T1000 (cell line): ENCODE measurements at regions not wholly inside any gene's neighbourhood (a gene's known extent, or its start where the extent isn't known, plus 50 kb on each side); places are given as distances from the start of the nearest gene placed in this dataset.

Experiments used
- DNase-seq: peaks from one replicate; lab custom pipeline; 2025; ENCODE audit warnings: mixed read lengths; lab: John Stamatoyannopoulos, UW

DNA sequence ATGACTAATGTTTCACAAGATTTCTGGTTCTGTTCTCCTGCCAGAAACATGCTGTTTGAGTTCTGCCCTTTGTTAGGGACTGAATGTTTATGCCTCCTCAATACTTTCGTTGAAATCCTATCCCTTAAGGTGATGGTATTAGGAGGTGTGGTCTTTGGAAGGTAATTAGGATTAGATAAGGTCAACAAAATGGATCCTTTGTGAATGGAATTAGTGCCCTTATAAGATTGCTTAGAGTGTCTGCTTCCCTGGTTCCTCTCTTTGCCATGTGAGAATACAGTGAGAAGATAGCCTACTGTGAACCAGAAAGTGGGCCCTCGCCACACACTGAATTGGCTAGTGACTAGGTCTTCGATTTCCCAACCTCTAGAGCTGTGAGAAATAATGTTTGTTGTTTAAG, 621.4 kb upstream of the ALCAM start:
- DNase-seq: no peak

DNA sequence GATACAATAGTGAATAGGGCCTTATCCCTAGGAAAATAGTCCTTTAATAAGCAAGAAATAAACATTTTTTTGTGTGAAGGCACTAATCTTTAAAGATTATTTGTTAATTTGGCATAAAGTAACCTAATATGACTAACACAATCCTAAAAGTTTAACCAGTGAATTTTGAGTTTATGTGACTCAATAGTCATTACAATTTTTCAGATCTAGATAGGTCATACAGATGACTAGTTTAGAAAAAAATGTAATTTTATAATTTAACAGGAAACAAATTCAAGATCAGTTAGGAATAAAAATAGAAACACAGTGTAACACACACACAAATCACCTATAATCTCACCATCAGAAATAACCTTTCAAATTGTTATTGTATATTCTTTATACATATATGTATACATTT, 620.7 kb upstream of the ALCAM start:
- DNase-seq: no peak

DNA sequence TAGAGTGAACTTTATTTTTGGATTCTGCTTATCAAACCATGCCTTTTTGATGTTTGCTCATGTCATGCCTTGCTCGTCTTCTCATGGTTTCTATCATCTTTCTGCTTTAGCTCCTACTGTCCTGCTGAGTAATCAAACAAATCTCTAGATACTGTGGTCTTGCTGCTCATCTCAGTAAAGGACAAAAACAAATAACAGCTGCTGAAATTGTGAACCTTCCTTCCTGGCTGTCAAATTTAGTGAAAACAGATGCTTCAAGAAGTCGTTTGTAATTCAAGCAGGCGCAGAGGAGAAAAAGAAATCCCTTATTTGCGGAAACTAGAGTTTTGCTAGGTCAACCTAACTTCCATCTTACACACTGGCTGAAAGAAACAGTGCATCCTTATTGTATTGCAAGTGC, 616.1 kb upstream of the ALCAM start:
- DNase-seq: no peak

DNA sequence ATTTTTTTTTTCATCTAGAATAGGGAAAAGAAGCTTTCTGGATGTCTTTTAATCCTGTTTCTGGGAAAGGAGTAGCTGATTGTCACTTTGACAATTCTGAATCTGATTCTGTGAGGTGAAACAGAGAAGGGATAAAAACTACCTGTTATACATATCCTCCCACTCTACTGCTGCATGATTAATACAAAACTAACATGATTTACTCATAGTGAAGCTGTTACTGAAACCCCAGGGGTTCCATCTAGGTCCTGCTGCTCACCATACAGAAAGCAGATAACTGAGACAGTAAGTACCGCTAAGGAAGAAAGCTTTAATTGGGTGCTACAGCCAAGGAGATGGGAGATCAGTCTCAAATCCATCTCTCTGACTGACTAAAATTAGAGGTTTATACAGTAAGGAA, 610.9 kb upstream of the ALCAM start:
- DNase-seq: no peak

DNA sequence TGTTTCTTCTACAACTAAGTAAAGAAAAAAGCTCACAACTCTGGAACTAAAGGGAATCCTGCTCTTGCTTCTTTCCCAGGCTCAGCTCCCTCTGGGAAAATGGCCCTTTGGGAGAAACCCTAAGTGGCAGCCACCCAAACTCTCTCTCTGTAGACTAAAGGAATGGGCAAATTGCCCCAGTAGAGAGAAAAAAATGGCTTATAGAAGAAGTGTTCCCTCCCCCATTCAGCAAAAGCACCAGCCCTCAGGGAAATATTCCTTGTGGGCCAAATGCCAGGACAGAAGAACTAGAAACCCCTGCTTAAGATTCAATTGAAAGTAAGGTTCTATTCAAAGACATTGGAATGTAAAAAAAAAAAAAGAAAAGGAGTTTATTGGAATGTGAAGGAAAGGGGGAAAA, 603.7 kb upstream of the ALCAM start:
- DNase-seq: no peak

DNA sequence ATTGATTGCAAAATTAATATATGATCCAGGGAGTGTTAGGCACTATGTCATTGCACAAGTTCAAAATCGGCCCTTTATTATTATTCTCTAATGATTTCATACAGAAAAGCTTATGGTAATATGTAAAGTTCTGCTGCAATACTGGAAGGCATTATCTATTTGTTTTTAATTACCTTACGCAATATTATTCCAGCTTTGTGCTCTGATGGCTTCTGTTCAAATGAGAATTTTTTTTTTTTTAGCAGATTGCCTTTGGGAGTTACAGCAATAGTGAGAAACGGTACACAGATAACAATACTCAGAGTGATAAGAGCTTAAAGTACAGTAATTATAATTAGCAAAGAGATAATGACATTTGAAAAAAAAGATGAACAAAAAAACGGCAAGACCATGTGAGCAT, 602.2 kb upstream of the ALCAM start:
- DNase-seq: no peak

DNA sequence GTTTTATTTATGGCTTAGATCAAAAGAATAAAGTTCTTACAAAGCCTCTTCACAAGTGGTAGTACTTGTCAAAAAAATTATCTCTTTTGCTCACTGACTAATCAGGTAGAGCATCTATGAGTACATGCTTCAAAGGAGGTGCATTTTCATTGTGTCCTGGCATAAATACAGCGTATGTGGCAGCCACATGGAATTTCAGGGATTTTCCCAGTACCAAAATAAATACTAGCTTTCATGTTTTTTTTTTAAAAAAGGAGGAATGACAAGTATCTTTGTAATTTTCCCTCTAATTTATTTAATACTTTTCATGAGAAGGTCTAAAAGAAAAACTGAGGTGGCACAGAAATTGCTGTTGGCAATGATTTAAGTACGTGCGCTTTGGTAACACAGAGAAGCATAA, 597.8 kb upstream of the ALCAM start:
- no peak for DNase-seq

DNA sequence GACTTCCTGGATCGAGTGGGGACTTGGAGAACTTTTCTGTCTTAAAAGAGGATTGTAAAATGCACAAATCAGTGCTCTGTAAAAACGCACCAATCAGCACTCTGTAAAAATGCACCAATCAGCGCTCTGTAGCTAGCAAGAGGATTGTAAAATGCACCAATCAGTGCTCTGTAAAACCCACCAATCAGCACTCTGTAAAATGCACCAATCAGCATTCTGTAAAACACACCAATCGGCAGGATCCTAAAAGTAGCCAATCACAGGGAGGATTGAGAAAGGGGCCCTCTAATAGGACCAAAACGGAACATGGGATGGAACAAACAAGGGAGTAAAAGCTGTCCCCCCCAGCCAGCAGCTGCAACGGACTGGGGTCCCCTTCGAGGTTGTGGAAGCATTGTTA, 587.4 kb upstream of the ALCAM start:
- DNase-seq: no peak

DNA sequence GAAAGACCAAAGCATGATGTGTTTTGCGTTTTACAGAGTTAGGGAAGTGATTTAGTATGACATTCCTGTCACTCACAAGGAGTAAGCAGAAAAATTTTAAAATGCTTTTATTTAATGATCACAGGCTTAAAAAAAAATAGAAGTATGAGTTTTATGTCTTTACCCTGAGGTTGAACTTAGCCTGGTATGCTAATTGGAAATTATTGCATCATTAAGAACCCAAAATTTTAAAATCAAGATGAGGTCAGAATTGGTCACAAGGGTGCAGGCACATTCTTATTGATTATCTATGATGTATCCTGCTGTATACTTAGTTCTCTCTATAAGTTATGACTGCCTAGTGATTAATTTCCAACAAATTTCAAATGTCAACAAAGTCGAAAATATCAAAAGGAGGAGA, 585.6 kb upstream of the ALCAM start:
- no peak for DNase-seq

DNA sequence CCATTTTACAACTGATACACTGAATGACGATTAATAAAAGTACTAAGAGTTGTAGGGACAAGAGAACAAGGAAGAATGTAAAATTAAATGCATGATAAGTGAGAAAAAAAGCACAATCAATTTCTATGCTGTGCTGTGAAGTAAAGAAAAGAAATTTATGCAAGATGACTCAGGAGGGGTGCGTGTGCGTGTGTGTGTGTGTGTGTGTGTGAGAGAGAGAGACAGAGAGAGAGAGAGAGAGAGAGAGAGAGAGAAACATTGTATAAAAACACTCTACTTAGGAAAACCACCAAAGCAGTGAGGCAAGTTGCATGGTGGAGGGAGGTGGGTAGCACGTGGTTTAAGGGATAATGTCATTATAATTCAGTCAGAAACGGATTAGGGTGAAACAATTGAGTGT, 580.8 kb upstream of the ALCAM start:
- no peak for DNase-seq

DNA sequence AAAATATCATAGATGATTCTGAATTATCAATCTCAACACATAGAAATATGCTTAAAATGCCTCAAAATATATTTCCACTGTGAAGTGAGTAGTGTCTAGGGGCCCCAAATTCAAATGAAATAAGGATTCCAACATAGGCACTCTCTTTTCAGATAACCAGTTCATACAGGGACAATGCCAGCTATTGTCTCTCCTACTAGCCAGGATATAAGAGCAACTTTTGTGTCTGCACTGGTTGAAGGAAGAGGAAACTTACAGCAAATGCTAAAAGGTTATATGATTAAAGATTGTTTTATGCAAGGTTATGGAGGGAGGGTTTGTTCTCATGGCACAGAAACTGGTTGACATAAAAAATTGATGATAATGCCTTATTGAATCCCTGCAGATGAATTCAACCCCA, 579.4 kb upstream of the ALCAM start:
- no peak for DNase-seq

DNA sequence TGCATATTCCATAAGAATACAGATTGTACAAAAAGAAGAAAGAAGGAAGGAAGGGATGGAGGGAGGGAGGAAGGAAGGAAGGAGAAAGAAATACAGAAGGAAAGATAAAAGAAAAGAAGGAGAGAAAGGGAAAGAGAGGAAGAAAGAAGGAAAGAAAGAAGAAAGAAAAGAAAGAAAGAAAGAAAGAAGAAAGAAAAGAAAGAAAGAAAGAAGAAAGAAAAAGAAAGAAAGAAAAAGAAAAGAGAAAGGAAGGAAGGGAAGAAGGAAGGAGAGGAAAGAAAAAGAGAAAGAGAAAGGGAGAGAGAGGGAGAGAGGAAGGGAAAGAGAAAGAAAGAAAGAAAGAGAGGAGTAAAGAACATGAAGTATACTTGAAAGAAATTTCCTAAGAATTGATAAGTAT, 577.9 kb upstream of the ALCAM start:
- DNase-seq: no peak

DNA sequence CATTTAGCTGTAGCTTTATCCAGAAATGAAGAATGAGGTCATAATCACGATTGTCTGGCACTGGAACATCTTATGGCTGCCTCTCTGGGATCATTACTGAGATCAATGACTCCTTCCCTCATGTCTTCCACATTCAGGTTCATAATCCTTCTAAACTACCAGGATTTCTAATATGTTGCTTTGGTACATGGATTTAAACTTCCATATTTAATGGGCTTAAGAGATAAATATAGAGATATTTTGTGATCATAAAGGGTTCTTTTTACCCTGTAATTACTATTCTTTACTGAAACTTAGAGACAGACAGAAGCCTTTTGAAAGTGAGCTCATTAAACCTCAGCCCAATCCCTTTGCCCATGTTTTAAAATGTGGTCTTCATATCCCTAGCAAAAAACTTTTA, 575.4 kb upstream of the ALCAM start:
- DNase-seq: no peak

DNA sequence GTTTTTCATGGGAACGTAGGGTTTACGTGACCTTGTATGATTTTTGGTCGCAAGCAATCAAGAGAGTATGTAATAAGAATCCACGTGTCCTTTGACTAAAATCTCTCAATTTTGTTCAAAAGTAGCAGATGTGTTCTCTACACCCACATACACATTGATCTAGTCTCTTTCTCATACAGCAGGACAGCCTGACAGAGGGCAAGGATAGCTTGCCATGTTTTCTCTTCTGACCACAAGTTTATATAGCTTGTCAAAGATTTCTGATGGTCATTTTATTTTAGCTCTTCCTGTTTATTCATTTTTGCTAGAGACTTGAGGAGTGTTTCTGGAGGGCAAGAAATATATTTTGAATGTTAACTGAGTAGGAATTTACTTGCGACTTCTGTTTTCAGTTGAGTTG, 570.2 kb upstream of the ALCAM start:
- DNase-seq: no peak

DNA sequence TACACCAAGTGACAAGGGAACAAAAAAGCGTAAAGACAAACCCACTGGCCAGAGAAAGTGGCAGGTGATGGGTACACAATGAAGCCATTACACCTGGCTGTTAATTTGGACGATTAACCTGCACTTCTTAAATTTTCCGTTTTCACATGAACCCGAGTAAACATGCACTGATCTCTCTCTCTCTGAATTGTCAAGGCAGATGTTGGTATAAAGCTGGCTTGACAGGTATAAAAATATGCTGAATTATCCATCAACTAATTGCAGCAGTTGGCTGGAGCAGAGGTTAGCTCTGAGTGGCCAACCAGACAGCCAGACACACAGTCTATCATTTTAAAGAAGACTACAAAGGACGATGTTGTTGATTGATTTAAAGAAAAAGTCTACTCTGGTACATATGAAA, 561.7 kb upstream of the ALCAM start:
- DNase-seq: no peak

DNA sequence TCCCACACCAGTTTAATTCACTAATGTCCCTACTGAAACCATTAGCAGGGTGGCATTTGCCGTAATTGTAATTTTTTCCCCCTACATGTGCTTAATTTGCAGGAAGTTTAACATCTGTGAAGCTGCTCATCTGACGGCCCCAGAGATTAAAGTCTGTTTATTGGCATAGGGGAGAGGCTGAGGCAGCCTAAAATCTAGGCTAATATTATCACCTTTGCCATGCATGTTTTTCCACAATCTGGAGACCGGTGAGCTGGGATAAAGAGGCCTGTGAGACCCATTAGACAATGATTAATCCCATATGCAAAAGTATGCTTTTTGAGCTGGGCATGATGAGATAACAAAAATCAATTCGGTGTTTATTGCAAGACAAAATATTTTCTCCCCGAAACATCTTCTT, 561.2 kb upstream of the ALCAM start:
- no peak for DNase-seq

DNA sequence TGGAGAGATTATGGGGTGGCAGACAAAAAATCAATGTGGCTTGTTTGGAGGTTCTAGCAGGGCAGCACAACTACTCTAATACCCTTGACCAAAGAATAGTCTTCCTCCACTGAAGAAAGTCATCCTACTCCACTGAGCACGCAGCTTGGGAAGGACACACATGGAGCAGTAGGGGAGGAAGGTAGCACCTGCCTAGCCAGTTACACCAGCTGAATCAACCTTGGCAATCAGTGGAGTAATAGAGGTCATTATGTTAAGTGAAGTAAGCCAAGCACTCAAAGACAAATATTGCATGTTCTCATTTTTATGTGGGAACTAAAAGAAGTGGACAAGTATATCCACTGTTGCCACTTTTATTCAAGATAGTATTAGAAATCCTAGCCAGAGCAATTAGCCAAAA, 555.8 kb upstream of the ALCAM start:
- no peak for DNase-seq

DNA sequence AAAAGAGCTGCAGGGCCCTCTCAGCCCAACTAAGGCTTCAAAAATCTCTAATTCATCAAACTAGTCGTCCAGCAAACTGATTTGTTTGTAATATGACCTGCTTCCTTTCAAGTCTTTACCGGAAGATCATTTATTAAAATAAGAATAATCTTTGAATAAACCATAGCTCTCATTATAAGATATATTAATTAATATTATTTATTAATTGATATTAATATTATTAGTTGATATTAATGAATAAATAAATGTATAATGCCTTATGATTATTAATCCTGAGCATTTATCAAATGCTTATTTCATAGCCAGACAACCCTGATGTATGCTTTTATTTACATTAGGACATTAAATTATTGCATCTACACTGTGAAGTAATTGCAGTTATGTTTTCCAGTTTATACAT, 550.7 kb upstream of the ALCAM start:
- no peak for DNase-seq

DNA sequence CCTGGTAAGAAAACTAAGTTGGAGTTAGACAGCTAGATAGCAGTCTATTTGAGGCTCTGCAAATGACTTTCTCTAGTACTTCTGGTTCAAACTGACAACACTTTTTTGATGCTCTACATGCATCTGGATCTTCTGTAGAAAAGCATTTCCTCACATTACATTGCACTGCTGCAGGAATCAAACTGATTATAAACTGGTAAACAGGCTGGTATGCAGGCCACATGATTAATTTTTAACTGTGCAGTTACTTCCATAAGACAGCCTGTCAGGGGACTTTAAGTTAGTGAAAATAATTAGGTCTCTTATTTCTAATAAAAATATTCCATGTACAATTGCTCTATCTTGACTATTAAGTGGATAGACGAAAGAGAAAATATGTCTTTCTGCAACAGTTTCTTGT, 550.0 kb upstream of the ALCAM start:
- DNase-seq: no peak

DNA sequence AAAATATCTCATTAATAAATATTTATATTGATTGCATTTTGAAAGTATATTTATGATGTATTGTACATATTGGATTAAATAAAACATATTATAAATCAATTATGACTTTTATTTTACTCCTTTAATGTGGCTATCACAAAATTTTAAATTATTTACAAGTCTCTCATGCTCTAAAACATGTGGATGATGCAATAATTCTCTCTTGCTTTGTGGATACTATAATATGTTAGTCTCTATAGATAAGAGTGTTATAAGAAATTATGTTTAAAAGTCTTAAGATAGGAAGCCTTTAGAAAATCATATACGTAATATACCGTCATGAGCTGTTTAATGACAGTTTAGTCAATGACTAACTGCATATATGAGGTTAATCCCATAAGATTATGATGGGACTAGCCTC, 547.4 kb upstream of the ALCAM start:
- no peak for DNase-seq

DNA sequence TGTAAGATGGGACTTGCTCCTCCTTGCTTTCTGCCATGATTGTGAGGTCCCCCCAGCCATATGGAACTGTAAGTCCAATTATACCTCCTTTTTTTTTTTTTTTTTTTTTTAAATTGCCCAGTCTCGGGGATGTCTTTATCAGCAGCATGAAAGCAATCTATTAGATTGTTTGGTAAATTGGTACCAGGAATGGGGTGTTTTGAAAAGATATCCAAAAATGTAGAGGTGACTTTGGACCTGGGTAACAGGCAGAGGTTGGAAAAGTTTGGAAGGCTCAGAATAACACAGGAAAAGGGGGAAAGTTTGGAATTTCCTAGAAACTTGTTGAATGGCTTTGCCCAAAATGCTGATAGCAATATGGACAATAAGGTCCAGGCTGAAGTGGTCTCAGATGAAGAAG, 545.8 kb upstream of the ALCAM start:
- no peak for DNase-seq

DNA sequence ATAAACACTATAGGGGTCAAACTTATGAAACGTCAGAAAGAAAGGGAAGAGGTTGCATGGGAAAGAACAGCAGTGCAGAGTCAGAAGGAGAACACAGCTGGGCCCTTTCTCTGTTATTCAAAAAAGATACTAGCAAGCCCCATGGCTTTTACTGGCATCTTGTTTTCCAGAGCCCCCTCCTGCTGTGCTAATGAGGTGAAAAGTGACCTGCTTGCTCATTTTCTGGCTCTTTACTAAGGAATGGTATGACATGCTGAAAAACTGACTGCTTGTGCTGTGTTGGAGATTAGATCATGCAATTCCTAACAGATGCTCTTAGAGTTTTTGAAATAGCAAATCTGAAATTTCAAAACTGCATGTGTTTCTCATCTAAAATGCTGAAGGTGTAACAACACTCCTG, 541.6 kb upstream of the ALCAM start:
- DNase-seq: no peak

DNA sequence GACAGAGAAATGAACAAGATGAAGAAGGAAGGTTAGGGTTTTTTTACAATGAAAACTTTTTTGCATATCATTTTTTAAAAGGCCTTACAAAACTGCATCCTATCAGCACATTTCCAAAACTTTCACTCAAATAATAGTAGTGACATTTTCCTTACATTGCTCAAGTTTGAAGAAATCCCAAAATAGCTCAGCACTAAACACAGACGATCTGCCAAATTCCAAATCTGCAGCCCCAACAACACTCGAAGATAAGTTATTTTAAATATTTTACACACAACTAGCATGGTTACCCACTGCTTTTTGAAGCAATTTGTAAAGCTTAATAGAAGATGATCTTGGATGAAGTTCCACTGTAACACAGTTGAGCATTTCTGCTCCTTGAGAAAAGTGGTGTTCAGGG, 535.6 kb upstream of the ALCAM start:
- DNase-seq: no peak

DNA sequence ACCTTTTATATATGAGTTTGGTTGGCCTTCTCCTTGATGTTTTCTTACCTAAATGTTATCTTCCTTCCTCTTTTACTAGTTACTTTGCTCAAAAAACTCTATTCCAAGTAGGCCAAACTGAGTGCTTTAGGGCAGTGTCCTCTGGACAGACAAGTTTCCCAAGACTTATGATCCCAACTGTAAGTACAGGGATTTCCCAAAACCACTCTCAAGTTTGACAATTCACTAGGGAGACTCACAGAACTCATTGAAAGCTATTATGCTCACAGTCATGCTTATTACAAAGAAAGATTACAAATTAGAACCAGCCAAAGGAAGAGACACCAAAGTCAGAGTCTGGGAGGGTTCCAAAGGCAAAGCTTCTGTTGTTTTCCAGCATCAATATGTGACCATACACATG, 534.2 kb upstream of the ALCAM start:
- no peak for DNase-seq

DNA sequence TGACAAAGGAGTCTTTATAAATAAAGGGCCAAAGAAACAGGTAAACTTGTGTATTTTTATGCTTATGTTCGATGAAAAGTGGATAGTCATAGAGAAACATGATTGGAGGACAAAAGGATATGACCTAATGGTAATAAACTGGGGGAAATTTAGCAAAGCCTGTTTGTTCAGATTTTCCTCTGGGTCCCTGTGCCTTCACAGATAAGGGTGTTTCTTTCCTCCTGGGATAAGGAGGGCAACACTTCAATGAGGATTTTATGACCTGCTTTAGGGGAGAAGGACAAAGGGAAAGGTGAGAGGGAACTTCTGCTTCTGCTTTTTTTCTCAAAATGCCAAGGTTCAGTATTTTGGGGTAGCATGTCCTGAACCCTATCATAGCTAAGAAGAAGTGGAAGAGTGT, 531.3 kb upstream of the ALCAM start:
- DNase-seq: no peak

DNA sequence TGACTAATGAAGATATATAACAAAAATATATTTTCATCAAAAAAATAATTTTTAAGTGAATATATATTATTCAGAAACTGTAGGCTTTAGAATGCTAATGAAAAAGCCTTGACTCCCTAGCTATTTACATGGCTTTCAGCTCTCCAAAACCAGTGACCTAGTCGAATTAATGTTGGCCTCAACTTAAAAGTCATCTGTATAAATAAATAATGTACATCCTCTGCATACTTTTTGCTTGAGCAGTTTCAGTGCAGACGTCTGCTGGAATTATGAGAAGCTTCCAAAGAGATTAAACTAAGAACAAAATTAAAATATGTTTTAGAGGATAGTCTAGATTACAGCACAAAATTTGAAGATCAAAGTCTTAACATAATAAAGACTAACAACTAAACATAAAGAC, 520.4 kb upstream of the ALCAM start:
- DNase-seq: no peak
